ENCODE measurements at regions not wholly inside any gene's neighbourhood (a gene's known extent, or its start where the extent isn't known, plus 50 kb on each side); places are given as distances from the start of the nearest gene placed in this dataset.

GRCh38 chr18:33914399-33914798 is 310.3 kb downstream of the NOL4 start:
- Histone ChIP-seq H3K27me3 (ENCODE audit: insufficient read depth, low read depth, low read length) (no peaks in the 10 kb centered on the region), H3K9me3 (ENCODE audit: low read length) (no peaks in the 10 kb centered on the region), H3F3A (ENCODE audit: insufficient read depth, low read length, poor library complexity, severe bottlenecking) (no peaks in the 10 kb centered on the region), H3K9ac (ENCODE audit: low read length) (no peak overlapping the region), H3K9me2 (ENCODE audit: insufficient read depth, low read length) (no peaks in the 10 kb centered on the region), H4K20me1 (ENCODE audit: insufficient read depth) (no peaks in the 10 kb centered on the region), H3K79me2 (replicated peaks; ENCODE audit: insufficient read depth, low read length) (no peaks in the 10 kb centered on the region), H3K27ac (ENCODE audit: low read length) (no peak overlapping the region), H3K4me2 (ENCODE audit: low read length) (no peak overlapping the region), H3K4me3 (ENCODE audit: low read length) (no peak overlapping the region), H2AFZ (ENCODE audit: low read depth, low read length) (no peak overlapping the region), H3K36me3 (ENCODE audit: insufficient read depth, low read length) (no peaks in the 10 kb centered on the region)
- no peak for TF ChIP-seq MXI1 (conservative IDR thresholded peaks at IDR 0.05; ENCODE audit: poor library complexity, severe bottlenecking)
- no peak for TF ChIP-seq RAD21 (conservative IDR thresholded peaks at IDR 0.05)
- TF ChIP-seq POLR2AphosphoS5 (IDR thresholded peaks at IDR 0.05): no peak
- no peak for TF ChIP-seq EP300 (conservative IDR thresholded peaks at IDR 0.05; ENCODE audit: poor library complexity, severe bottlenecking)
- TF ChIP-seq EZH2 (IDR thresholded peaks at IDR 0.05; ENCODE audit: borderline replicate concordance, insufficient read depth, low read length, poor library complexity, severe bottlenecking): no peak
- no peak for TF ChIP-seq REST (IDR thresholded peaks at IDR 0.05; ENCODE audit: borderline replicate concordance)
- no peak for TF ChIP-seq SMC3 (conservative IDR thresholded peaks at IDR 0.05; ENCODE audit: poor library complexity)
- TF ChIP-seq CTCF (IDR thresholded peaks at IDR 0.05; ENCODE audit: poor library complexity, severe bottlenecking): no peak
- no peak for TF ChIP-seq TAF1 (IDR thresholded peaks at IDR 0.05; ENCODE audit: low read depth)

GRCh38 chr18:33906046-33906445 is 318.7 kb downstream of the NOL4 start:
- Histone ChIP-seq H3K27me3 (ENCODE audit: insufficient read depth, low read depth, low read length) (no peaks in the 10 kb centered on the region), H4K20me1 (ENCODE audit: insufficient read depth) (no peaks in the 10 kb centered on the region), H3K27ac (ENCODE audit: low read length) (no peak overlapping the region), H3K9ac (ENCODE audit: low read length) (no peak overlapping the region), H3K9me3 (ENCODE audit: low read length) (peaks cover 5% of the 10 kb centered on the region), H3K9me2 (ENCODE audit: insufficient read depth, low read length) (no peaks in the 10 kb centered on the region), H3F3A (ENCODE audit: insufficient read depth, low read length, poor library complexity, severe bottlenecking) (no peaks in the 10 kb centered on the region), H3K36me3 (ENCODE audit: insufficient read depth, low read length) (no peaks in the 10 kb centered on the region), H3K4me2 (ENCODE audit: low read length) (no peak overlapping the region), H3K4me3 (ENCODE audit: low read length) (no peak overlapping the region), H2AFZ (ENCODE audit: low read depth, low read length) (no peak overlapping the region), H3K79me2 (replicated peaks; ENCODE audit: insufficient read depth, low read length) (no peaks in the 10 kb centered on the region)
- TF ChIP-seq REST (IDR thresholded peaks at IDR 0.05; ENCODE audit: borderline replicate concordance): no peak
- TF ChIP-seq TAF1 (IDR thresholded peaks at IDR 0.05; ENCODE audit: low read depth): no peak
- TF ChIP-seq RAD21 (conservative IDR thresholded peaks at IDR 0.05): no peak
- TF ChIP-seq EP300 (conservative IDR thresholded peaks at IDR 0.05; ENCODE audit: poor library complexity, severe bottlenecking): no peak
- TF ChIP-seq POLR2AphosphoS5 (IDR thresholded peaks at IDR 0.05): no peak
- no peak for TF ChIP-seq EZH2 (IDR thresholded peaks at IDR 0.05; ENCODE audit: borderline replicate concordance, insufficient read depth, low read length, poor library complexity, severe bottlenecking)
- no peak for TF ChIP-seq CTCF (IDR thresholded peaks at IDR 0.05; ENCODE audit: poor library complexity, severe bottlenecking)
- no peak for TF ChIP-seq SMC3 (conservative IDR thresholded peaks at IDR 0.05; ENCODE audit: poor library complexity)
- TF ChIP-seq MXI1 (conservative IDR thresholded peaks at IDR 0.05; ENCODE audit: poor library complexity, severe bottlenecking): no peak

Measured in neural cell (in vitro differentiated cells).